ENCODE measurements at regions not wholly inside any gene's neighbourhood (a gene's known extent, or its start where the extent isn't known, plus 50 kb on each side); places are given as distances from the start of the nearest gene placed in this dataset.

- no peak for TF ChIP-seq CTCF (IDR thresholded peaks at IDR 0.05)
- no peak for TF ChIP-seq POLR2A (IDR thresholded peaks at IDR 0.05)
Measured at GRCh38 chr10:44854693-44855350, 56.3 kb upstream of the TMEM72 start.

Data from thyroid gland (tissue), 4 donors.